HG03575 (cell line): ENCODE measurements at regions not wholly inside any gene's neighbourhood (a gene's known extent, or its start where the extent isn't known, plus 50 kb on each side); places are given as distances from the start of the nearest gene placed in this dataset.
"Not testable (repeated sequence)": the region's sequence is repeated elsewhere in the genome, so short reads cannot be mapped to it uniquely, and the experiment has no call there.

Experiments
- ATAC-seq: cut with Tn5 transposase; IDR thresholded peaks from one replicate; pipeline ENCODE4 v1.9.1; 2021; ENCODE audit not compliant: unreplicated experiment, insufficient number of reproducible peaks, low FRiP score; ENCODE audit errors: extremely low read depth

DNA sequence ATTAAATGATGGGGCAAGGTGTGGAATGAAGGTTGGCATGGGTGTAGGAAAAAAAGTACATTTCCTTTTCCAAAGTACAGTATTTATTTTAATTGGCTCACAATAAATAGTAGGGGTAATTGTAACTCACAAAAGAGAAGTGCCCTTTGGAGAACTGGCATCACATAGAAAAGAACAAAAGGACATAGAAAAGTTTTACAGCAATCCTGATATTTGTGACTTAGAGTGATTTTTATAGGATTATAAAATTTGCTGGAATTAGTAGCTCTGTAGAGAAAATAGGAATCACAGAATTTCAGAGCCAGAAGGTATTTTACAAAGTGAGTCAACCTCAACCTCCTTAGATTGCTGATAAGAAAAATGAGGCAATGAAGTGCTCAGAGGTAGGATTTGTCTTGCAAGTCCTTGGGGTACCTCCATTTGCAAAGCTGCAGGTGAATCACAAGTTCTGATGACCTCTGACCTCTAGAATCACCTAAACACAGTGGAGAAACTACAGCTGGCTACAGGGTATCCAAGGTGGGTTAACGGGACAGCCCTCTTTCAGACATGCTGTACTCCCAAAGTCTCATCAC is 133.6 kb downstream of the SOCS6 start:
- ATAC-seq = no peak

- no peak for ATAC-seq
These were observed 132.9 kb downstream of the SOCS6 start for GRCh38 chr18:70421471-70422390.

DNA sequence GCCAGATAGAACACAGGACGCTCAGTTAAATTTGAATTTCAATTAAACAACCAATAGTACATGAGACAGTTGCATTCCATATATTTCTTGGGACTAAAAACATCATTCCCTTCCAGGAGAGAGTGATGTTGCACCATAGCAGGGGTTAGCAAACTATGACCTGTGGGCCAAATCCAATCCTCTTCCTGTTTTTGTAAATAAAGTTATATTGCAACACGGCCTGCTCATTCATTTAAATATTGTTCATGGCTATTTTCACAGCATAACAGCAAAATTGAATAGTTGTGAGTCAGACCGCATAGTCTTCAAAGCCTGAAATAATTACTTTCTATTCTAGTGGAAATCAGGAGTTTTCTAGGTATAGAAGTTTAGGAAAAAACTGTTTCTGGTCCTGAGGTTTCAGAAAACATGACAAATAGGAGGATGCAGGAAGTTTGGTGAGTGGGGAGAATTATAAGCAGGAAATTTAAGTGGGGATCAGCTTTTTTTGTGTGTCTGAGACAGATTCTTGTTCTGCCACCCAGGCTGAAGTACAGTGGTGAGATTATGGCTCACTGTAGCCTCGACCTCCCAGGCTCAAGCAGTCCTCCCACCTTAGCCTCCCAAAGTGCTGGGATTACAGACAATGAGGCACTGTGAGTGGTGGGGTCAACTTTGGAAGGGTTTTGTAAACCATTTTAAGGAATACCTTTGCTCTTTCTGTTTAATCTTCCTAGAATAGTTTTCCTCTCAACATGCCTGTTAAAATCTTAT is 131.5 kb downstream of the SOCS6 start:
- ATAC-seq = no peak

- ATAC-seq = no peak
These were observed 130.7 kb downstream of the SOCS6 start for GRCh38 chr18:70419526-70419925.

DNA sequence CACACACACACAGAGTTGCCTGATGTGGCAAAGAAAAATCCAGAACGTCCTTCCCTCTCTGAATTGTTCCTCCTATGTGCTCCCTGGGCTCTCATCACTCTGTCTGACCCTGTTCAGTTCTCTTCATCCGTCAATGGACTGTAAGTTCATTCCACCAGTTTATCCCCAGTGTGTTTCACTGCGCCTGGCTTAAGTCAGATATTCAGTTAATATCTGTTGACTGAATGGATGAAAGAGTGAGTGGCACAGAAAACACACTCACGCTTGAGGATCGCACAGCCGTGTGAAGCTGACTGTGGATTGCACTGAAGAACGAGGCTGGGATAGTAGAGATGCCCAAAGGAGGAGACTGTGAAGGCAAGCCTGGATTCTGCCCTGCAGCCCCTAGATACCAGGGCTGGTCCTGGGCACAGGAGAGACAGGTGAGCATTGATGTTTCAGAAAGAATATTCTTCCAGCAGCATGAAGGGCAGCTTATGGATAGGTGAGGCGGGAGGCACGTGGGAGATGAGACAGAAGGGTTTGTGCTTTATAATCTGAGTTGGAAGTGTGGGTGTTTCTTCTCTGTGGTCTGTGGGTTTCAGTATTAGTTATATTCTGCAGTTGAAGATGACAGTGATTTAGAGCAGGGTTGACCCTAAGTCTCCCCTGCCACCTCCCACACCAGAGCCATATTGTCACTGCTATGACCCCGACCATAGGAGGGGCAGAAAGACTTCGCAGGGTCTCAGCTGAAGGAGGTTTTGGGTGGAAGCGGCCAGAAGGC is 129.9 kb downstream of the SOCS6 start:
- ATAC-seq = peak; percentile 100

GRCh38 chr18:70417847-70418246 is 129.0 kb downstream of the SOCS6 start:
- ATAC-seq = no peak

DNA sequence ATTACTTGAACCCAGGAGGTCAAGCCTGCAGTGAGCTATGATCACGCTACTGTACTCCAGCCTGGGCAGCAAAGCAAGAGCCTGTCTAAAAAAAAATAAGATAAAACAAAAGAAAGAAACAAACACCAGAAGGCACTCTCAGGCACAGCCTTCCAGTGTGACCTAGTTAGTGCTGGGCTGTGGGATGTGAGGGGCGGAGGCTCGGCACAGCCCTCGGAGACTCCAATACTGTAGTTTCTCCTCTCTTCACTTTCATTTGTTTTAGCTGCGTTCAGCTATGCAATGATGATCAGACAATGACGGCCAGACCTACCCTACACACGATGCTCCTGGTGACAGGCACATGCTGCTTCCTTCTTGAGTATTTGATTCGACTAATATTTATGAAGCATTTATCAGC is 127.7 kb downstream of the SOCS6 start:
- ATAC-seq = no peak

GRCh38 chr18:70415823-70416488 is 127.1 kb downstream of the SOCS6 start:
- ATAC-seq = no peak

GRCh38 chr18:70414315-70414900 is 125.6 kb downstream of the SOCS6 start:
- no peak for ATAC-seq

GRCh38 chr18:70413455-70413854 is 124.6 kb downstream of the SOCS6 start:
- no peak for ATAC-seq

GRCh38 chr18:70411876-70412435 is 123.1 kb downstream of the SOCS6 start:
- ATAC-seq = no peak

GRCh38 chr18:70411307-70411706 is 122.5 kb downstream of the SOCS6 start:
- ATAC-seq = no peak

DNA sequence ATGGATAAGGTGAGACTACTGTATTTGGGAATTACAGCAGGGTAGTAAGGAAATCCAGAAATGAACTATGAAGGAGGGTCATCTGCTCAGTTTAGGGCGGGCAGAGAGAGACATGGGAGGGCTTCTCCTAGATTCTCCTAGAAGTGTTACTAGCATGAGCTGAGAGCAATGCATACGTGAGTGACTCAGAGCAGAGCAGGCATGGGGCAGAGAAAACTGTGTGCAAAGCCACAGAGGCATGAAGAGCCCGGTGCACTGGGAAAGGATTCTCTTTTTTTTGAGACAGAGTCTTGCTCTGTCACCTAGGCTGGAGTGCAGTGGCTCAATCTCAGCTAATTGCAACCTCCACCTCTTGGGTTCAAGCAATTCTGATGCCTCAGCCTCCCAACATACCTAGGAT is 116.2 kb downstream of the SOCS6 start:
- ATAC-seq = no peak

DNA sequence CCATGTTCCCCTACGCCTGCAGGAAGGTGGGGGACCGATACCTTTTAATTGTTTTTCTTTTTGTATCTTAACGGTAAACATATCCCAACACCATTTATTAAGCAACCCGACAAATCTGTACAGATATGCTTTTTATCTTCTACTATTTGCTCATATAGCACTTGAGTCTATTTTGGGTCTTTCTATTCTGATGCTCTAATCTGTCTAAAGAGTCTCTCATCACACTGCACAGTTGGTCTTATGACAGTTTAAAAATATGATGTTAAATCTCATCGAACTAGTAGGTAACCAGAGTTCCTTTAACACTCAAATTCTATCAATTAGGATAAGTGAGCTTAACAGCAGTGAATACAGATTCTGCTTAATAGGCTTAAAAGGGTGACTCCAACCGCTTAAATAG is 111.6 kb downstream of the SOCS6 start:
- no peak for ATAC-seq

- no peak for ATAC-seq
These were observed 109.2 kb downstream of the SOCS6 start for GRCh38 chr18:70398076-70398475.

- no peak for ATAC-seq
These were observed 108.5 kb downstream of the SOCS6 start for GRCh38 chr18:70397259-70397925.

DNA sequence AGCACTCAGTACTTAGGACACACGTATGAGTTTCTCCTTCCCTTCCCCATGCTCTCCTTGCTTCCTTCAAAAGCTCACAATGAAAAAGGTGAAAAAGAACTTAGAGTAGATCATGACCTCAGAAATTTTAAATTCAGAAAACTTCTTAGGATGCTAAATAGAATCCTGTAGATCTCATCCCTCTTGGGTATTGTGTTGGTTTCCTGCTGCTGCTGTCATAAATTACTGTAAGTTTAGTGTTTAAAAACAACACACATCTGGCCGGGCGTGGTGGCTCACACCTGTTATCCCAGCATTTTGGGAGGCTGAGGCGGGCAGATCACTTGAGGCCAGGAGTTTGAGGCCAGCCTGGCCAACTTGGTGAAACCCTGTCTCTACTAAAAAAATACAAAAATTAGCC is 106.9 kb downstream of the SOCS6 start:
- not testable (repeated sequence) for ATAC-seq

DNA sequence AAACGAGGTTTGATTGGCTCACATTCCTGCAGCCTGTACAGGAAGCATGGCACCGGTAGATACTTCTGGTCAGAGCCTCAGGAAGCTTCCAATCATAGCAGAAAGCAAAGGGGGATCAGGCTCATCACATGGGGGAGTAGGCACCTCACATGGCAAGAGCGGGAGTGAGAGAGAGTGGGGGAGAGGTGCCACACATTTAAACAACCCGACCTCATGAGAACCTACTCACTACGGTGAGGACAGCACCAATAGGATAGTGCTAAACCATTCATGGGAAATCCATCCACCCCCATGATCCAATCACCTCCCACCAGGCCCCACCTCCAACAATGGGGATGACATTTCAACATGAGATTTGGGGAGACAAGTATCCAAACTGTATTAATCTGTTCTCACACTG is 105.8 kb downstream of the SOCS6 start:
- ATAC-seq = no peak
